ENCODE measurements at regions not wholly inside any gene's neighbourhood (a gene's known extent, or its start where the extent isn't known, plus 50 kb on each side); places are given as distances from the start of the nearest gene placed in this dataset.

- no peak for DNase-seq
These were observed 1530.5 kb downstream of the PCDH18 start for GRCh38 chr4:136001791-136002190.

GRCh38 chr4:136000246-136000645 lies 1532.0 kb downstream of the PCDH18 start:
- no peak for DNase-seq

- no peak for DNase-seq
These were observed 1537.9 kb downstream of the PCDH18 start for GRCh38 chr4:135994360-135994759.

- no peak for DNase-seq
These were observed 1555.4 kb downstream of the PCDH18 start for GRCh38 chr4:135976860-135977259.

- DNase-seq: no peak
These were observed 1565.4 kb downstream of the PCDH18 start for GRCh38 chr4:135966936-135967335.

- no peak for DNase-seq
These were observed 1569.3 kb downstream of the PCDH18 start for GRCh38 chr4:135963009-135963408.

GRCh38 chr4:135949931-135950330 lies 1582.4 kb downstream of the PCDH18 start:
- no peak for DNase-seq

GRCh38 chr4:135948797-135949196 lies 1583.5 kb downstream of the PCDH18 start:
- DNase-seq: no peak

- no peak for DNase-seq
These were observed 1590.6 kb downstream of the PCDH18 start for GRCh38 chr4:135941671-135942070.

- DNase-seq: no peak
These were observed 1598.3 kb downstream of the PCDH18 start for GRCh38 chr4:135934026-135934425.

- DNase-seq: no peak
These were observed 1604.6 kb downstream of the PCDH18 start for GRCh38 chr4:135927651-135928050.

GRCh38 chr4:135921081-135921480 lies 1611.2 kb downstream of the PCDH18 start:
- DNase-seq: no peak

GRCh38 chr4:135917011-135917410 lies 1615.3 kb downstream of the PCDH18 start:
- DNase-seq: no peak

GRCh38 chr4:135900956-135901355 lies 1631.3 kb downstream of the PCDH18 start:
- no peak for DNase-seq

GRCh38 chr4:135864304-135864703 lies 1662.7 kb upstream of the PABPC4L start:
- DNase-seq: peak; percentile 7

- no peak for DNase-seq
These were observed 1639.2 kb upstream of the PABPC4L start for GRCh38 chr4:135840781-135841180.

GRCh38 chr4:135839712-135840111 lies 1638.1 kb upstream of the PABPC4L start:
- no peak for DNase-seq

GRCh38 chr4:135838889-135839288 lies 1637.3 kb upstream of the PABPC4L start:
- no peak for DNase-seq

- no peak for DNase-seq
These were observed 1632.9 kb upstream of the PABPC4L start for GRCh38 chr4:135834471-135834870.

GRCh38 chr4:135833529-135833928 lies 1631.9 kb upstream of the PABPC4L start:
- DNase-seq: no peak

GRCh38 chr4:135824759-135825296 lies 1623.2 kb upstream of the PABPC4L start:
- no peak for DNase-seq

- no peak for DNase-seq
These were observed 1603.2 kb upstream of the PABPC4L start for GRCh38 chr4:135804785-135805184.

GRCh38 chr4:135777361-135777760 lies 1575.8 kb upstream of the PABPC4L start:
- DNase-seq: no peak

- DNase-seq: peak; percentile 1
These were observed 1574.3 kb upstream of the PABPC4L start for GRCh38 chr4:135775909-135776308.

GRCh38 chr4:135770505-135770904 lies 1568.9 kb upstream of the PABPC4L start:
- DNase-seq: no peak

GRCh38 chr4:135744928-135745327 lies 1543.3 kb upstream of the PABPC4L start:
- DNase-seq: no peak

Measured in NCI-H510A treated with DMSO at 0.1 percent for 48 hours (cell line).